Left lung (tissue), 4 donors: ENCODE measurements at regions not wholly inside any gene's neighbourhood (a gene's known extent, or its start where the extent isn't known, plus 50 kb on each side); places are given as distances from the start of the nearest gene placed in this dataset.

Source experiments
- ATAC-seq: fragments of 200-7000 bp; cut with Tn5 transposase; one replicate; pipeline ENCODE4 v1.9.1; 2020; ENCODE audit warnings: moderate library complexity
- DNase-seq, 4 donors: peaks; one replicate each; pipeline ENCODE4 v3.0.0-alpha.2; 2013 to 2020
- H3K27ac ChIP-seq, 2 donors: fragments of 200-600 bp; sonication (generic) in 1 of 2; one replicate each; pipeline versions ENCODE4 v1.5.0 to v1.8.0; 2020 to 2021
- H3K27me3 ChIP-seq, 2 donors: fragments of 200-600 bp; sonication (generic) in 1 of 2; one replicate each; pipeline versions ENCODE4 v1.5.0 to v1.8.0; 2020 to 2021
- H3K36me3 ChIP-seq, 2 donors: fragments of 200-600 bp; sonication (generic) in 1 of 2; one replicate each; pipeline versions ENCODE4 v1.5.0 to v1.8.0; 2020 to 2021
- H3K4me1 ChIP-seq, 2 donors: fragments of 200-600 bp; one replicate each; pipeline ENCODE4 v1.8.0; 2021
- H3K4me3 ChIP-seq, 2 donors: fragments of 200-600 bp; sonication (generic) in 1 of 2; one replicate each; pipeline versions ENCODE4 v1.5.0 to v1.8.0; 2020 to 2021; ENCODE audit warnings: mild to moderate bottlenecking in 1 of 2
- H3K9me3 ChIP-seq, 2 donors: fragments of 200-600 bp; sonication (generic) in 1 of 2; one replicate each; pipeline versions ENCODE4 v1.5.0 to v1.8.0; 2020 to 2021
- intact Hi-C, 2 donors: fragments of 100-400 bp; cut with DNase I; formaldehyde crosslinking; loops; one replicate each; pipeline versions ENCODE4 v1.11.2 to v1.14.2; 2022
- TF ChIP-seq, protein P1 (sequence below), 2 donors: fragments of 200-600 bp; sonication (generic) in 1 of 2; IDR thresholded peaks; one replicate each; pipeline versions ENCODE4 v1.5.0 to v1.8.0; 2021; ENCODE audit warnings: antibody characterized with exemption in 2 of 2
- donor health status: DM: no; HTN: yes; CAD: no.
- donor health status: DM: no; HTN: no; CAD: no.

DNA sequence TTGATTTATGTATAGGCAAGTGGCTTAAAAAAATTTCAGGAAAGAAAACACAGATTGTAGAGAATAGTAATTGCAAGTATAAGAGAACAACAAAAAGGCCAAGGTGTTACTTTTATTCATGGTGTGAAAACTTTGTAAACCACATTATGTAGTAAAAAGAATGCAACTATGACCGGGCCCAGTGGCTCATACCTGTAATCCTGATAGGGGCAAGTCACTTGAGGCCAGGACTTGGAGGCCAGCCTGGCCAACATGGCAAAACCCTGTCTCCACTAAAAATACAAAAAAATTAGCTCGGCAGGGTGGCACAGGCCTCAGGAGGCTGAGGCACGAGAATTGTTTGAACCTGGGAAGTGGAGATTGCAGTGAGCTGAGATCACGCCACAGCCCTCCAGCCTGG, 131.7 kb downstream of the DCK start:
- no peaks in the 10 kb centered on the region for H3K4me1 ChIP-seq
- H3K36me3 ChIP-seq, result no peaks in the 10 kb centered on the region
- no peak for DNase-seq
- H3K27ac ChIP-seq, result no peak overlapping the region
- no peak overlapping the region for H3K4me3 ChIP-seq
- TF ChIP-seq, protein P1, sequence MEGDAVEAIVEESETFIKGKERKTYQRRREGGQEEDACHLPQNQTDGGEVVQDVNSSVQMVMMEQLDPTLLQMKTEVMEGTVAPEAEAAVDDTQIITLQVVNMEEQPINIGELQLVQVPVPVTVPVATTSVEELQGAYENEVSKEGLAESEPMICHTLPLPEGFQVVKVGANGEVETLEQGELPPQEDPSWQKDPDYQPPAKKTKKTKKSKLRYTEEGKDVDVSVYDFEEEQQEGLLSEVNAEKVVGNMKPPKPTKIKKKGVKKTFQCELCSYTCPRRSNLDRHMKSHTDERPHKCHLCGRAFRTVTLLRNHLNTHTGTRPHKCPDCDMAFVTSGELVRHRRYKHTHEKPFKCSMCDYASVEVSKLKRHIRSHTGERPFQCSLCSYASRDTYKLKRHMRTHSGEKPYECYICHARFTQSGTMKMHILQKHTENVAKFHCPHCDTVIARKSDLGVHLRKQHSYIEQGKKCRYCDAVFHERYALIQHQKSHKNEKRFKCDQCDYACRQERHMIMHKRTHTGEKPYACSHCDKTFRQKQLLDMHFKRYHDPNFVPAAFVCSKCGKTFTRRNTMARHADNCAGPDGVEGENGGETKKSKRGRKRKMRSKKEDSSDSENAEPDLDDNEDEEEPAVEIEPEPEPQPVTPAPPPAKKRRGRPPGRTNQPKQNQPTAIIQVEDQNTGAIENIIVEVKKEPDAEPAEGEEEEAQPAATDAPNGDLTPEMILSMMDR (IDR thresholded peaks at IDR 0.05), result no peak
- H3K27me3 ChIP-seq, result no peaks in the 10 kb centered on the region
- ATAC-seq, result no peak
- H3K9me3 ChIP-seq, result no peaks in the 10 kb centered on the region
- intact Hi-C loops, result no loop called here

DNA sequence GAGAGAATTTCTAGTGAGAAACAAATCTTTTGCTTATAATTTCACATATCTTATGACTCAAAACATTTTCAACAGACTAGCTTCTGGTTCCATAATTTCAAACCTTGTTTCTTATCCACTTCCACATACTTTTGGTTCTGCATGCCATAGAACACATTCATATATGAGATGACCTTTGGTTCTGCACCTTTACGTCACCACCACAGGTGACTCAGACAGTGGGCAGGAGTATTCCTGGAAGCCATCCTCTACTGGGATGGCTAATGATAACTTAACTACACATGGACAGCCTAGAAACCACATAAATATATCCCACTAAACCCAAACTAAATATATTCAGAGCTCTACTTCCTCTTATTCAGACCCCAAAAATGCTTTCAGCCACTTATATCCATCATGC, 133.3 kb downstream of the DCK start:
- DNase-seq, result no peak
- no peak overlapping the region for H3K27ac ChIP-seq
- intact Hi-C loops, result no loop called here
- TF ChIP-seq, protein P1 (IDR thresholded peaks at IDR 0.05), result no peak
- H3K4me1 ChIP-seq, result no peaks in the 10 kb centered on the region
- no peak for ATAC-seq
- H3K9me3 ChIP-seq, result no peaks in the 10 kb centered on the region
- no peak overlapping the region for H3K4me3 ChIP-seq
- H3K36me3 ChIP-seq, result no peaks in the 10 kb centered on the region
- H3K27me3 ChIP-seq, result no peaks in the 10 kb centered on the region

DNA sequence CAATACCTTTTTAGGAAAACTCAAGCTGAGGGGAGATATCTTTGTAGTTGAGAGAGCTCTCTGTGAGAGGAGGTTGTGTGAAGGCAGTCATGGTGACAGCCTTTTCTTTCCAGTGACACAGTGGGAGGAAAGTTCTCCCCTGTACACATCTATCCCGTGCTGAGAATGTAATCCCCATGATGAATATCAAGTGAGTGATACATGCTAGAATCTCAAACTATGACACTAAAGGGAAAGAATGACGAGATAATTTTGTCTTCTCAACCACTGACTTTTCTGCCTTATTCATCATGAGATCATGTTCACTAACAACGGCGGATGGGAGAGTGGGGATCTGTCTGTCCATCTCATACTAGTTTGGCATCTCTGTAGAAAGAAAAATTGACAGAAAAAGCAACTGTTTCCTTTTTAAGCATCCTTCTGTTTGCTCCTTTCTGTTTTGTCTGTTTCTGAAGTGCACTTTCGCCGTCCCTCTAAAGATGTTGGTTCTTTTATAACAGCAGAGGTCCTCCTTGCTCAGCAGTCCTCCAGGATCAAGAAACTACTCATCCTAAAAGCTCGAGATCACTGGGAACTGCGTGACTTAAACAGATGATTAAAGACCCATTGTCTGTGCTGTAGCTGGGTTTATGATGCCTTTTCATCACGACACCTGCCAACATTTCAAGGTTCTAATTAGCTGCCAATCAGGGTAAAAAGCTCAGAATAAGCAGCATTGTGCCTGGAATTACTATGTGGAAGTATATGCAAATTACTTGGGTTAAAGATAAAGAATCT, 137.6 kb downstream of the DCK start:
- DNase-seq, result peak in 1 of 4 donors; percentile 9
- Histone ChIP-seq H3K9me3 (no peaks in the 10 kb centered on the region), H3K27ac (no peak overlapping the region), H3K4me3 (no peak overlapping the region), H3K27me3 (no peaks in the 10 kb centered on the region), H3K36me3 (no peaks in the 10 kb centered on the region), H3K4me1 (no peaks in the 10 kb centered on the region)
- TF ChIP-seq, protein P1 (IDR thresholded peaks at IDR 0.05), result no peak
- intact Hi-C loops, result no loop called here
- ATAC-seq, result no peak

DNA sequence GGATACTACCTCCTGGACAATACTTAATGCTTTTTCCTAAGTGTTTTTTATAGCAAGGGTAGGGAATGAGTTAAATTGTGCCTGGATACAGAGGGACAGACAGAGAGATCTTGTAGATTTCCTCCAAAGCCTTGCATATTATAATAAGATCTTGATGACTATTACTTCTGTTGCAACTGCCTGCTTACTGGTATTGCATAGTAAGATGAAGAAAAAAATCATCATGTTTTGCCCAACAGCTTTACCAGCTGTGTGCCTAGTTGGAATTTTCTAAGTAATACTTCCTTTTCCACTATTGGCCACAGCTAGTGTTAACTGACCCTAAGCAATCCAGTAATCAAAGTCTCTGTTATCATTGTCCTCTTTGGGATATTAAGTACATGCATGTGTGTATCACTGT, 139.0 kb downstream of the DCK start:
- Histone ChIP-seq H3K27me3 (no peaks in the 10 kb centered on the region), H3K27ac (no peak overlapping the region), H3K9me3 (no peaks in the 10 kb centered on the region), H3K4me1 (no peaks in the 10 kb centered on the region), H3K36me3 (no peaks in the 10 kb centered on the region), H3K4me3 (no peak overlapping the region)
- intact Hi-C loops, result no loop called here
- no peak for DNase-seq
- no peak for ATAC-seq
- TF ChIP-seq, protein P1 (IDR thresholded peaks at IDR 0.05), result no peak

DNA sequence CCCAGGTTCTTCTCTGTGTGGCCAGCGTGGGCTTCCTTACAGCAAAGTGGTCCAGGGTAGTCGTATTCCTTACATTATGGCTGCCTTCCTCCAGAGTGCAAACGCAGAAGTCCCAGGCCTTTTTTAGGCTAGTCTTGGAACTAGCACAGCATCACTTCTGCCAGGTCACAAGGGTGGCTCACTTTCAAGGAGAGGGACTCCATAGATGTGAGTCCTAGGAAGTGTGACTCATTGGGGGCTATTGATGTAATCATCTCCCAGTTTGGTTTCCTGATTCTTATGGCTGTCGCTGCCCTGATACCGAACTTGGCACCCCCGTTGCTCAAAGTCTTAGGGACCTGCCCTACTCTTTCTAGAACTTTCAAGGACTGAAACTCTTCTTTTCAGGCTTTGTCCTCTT, 140.0 kb downstream of the DCK start:
- DNase-seq, result no peak

More for the DNA sequence above, 140.0 kb downstream of the DCK start:
- Histone ChIP-seq H3K27ac (no peak overlapping the region), H3K27me3 (no peaks in the 10 kb centered on the region), H3K36me3 (no peaks in the 10 kb centered on the region), H3K9me3 (no peaks in the 10 kb centered on the region), H3K4me1 (no peaks in the 10 kb centered on the region), H3K4me3 (no peak overlapping the region)
- intact Hi-C loops, result no loop called here
- no peak for ATAC-seq
- TF ChIP-seq, protein P1 (IDR thresholded peaks at IDR 0.05), result no peak
